Upper lobe of left lung (tissue), 4 donors: ENCODE measurements at regions not wholly inside any gene's neighbourhood (a gene's known extent, or its start where the extent isn't known, plus 50 kb on each side); places are given as distances from the start of the nearest gene placed in this dataset.

ENCODE experiments used
- EP300 ChIP-seq, 4 donors: sonication (generic); formaldehyde crosslinking; IDR thresholded peaks; one replicate each; pipeline ENCODE4 v1.5.1; 2017; ENCODE audit warnings: antibody characterized with exemption in 4 of 4, control low read depth in 2 of 4
- POLR2A ChIP-seq, 4 donors: fragments of 450-650 bp; IDR thresholded peaks; one replicate each; pipeline ENCODE4 v1.5.1; 2016 to 2017; ENCODE audit warnings: antibody characterized with exemption in 4 of 4, mild to moderate bottlenecking in 2 of 4
- TF ChIP-seq, protein P1 (sequence below), 6 experiments: fragments of 450-650 bp in 4 of 6; fragments of 200-600 bp in 2 of 6; sonication (generic) in 2 of 6; IDR thresholded peaks; one replicate each; pipeline ENCODE4 v1.5.1; 2016 to 2019; ENCODE audit warnings: antibody characterized with exemption in 6 of 6

DNA sequence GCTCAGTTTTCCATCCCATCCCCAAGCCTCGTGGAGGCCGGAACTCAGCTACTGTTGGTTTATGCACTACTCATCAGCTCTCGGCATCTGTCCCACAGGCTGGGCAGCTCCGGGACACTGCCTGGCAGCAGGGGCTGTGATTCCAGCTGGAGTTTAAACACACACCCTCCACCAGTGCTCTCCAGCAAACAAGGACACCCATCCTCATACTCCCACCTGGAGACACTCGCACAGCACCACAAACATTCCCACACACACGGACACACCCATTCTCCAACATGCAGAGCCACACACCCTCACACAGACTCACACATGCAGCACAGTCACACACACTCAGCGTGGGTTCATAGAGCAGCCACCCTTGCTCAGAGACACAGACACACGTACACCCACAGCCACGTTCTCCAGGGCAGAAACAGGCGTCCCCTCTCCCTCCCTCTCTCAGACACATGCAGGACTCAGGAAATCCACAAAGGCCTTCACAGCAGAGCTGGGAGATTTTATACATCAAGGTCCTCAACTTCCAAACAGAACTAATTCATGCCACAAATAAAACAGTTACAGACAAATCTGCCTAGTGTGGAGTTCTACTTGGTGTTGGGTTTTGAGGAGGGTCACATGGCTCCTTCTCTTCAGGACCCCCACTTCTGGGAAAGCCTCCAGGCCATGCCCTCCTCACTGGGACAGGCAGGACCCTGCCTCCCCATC is 785.4 kb downstream of the UQCRFS1 start:
- TF ChIP-seq, protein P1, sequence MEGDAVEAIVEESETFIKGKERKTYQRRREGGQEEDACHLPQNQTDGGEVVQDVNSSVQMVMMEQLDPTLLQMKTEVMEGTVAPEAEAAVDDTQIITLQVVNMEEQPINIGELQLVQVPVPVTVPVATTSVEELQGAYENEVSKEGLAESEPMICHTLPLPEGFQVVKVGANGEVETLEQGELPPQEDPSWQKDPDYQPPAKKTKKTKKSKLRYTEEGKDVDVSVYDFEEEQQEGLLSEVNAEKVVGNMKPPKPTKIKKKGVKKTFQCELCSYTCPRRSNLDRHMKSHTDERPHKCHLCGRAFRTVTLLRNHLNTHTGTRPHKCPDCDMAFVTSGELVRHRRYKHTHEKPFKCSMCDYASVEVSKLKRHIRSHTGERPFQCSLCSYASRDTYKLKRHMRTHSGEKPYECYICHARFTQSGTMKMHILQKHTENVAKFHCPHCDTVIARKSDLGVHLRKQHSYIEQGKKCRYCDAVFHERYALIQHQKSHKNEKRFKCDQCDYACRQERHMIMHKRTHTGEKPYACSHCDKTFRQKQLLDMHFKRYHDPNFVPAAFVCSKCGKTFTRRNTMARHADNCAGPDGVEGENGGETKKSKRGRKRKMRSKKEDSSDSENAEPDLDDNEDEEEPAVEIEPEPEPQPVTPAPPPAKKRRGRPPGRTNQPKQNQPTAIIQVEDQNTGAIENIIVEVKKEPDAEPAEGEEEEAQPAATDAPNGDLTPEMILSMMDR (IDR thresholded peaks at IDR 0.05), result no peak
- TF ChIP-seq POLR2A (IDR thresholded peaks at IDR 0.05) (no peak), EP300 (IDR thresholded peaks at IDR 0.05) (no peak)
